Ishikawa (cell line): ENCODE measurements at regions not wholly inside any gene's neighbourhood (a gene's known extent, or its start where the extent isn't known, plus 50 kb on each side); places are given as distances from the start of the nearest gene placed in this dataset.

Experiments used
- CEBPB ChIP-seq: IDR thresholded peaks from 2 replicates; pipeline ENCODE4 v1.6.1; 2012
- CREB1 ChIP-seq: IDR thresholded peaks from 2 replicates; pipeline ENCODE4 v1.6.1; 2012; ENCODE audit warnings: low read depth
- EGR1 ChIP-seq: IDR thresholded peaks from 2 replicates; pipeline ENCODE4 v1.6.1; 2012
- EP300 ChIP-seq: IDR thresholded peaks from 2 replicates; pipeline ENCODE4 v1.6.1; 2012; ENCODE audit warnings: borderline replicate concordance
- FOXM1 ChIP-seq: IDR thresholded peaks from 2 replicates; pipeline ENCODE4 v1.6.1; 2012; ENCODE audit warnings: low read depth, borderline replicate concordance
- MAX ChIP-seq: IDR thresholded peaks from 2 replicates; pipeline ENCODE4 v1.6.1; 2012
- NFIC ChIP-seq: IDR thresholded peaks from 2 replicates; pipeline ENCODE4 v1.6.1; 2012
- RAD21 ChIP-seq: IDR thresholded peaks from 2 replicates; pipeline ENCODE4 v1.6.1; 2012; ENCODE audit warnings: low read depth
- REST ChIP-seq: IDR thresholded peaks from 2 replicates; pipeline ENCODE4 v1.6.1; 2012; ENCODE audit warnings: low read depth, mild to moderate bottlenecking
- TAF1 ChIP-seq: IDR thresholded peaks from 2 replicates; pipeline ENCODE4 v1.6.1; 2012; ENCODE audit warnings: low read depth, mild to moderate bottlenecking
- TCF12 ChIP-seq: IDR thresholded peaks from 2 replicates; pipeline ENCODE4 v1.6.1; 2012; ENCODE audit warnings: low read depth
- TEAD4 ChIP-seq: IDR thresholded peaks from 2 replicates; pipeline ENCODE4 v1.6.1; 2012
- USF1 ChIP-seq: IDR thresholded peaks from 2 replicates; pipeline ENCODE4 v1.6.1; 2012
- YY1 ChIP-seq: IDR thresholded peaks from 2 replicates; pipeline ENCODE4 v1.6.1; 2012; ENCODE audit warnings: low read depth
- ZBTB7A ChIP-seq: IDR thresholded peaks from 2 replicates; pipeline ENCODE4 v1.6.1; 2012; ENCODE audit warnings: low read depth

DNA sequence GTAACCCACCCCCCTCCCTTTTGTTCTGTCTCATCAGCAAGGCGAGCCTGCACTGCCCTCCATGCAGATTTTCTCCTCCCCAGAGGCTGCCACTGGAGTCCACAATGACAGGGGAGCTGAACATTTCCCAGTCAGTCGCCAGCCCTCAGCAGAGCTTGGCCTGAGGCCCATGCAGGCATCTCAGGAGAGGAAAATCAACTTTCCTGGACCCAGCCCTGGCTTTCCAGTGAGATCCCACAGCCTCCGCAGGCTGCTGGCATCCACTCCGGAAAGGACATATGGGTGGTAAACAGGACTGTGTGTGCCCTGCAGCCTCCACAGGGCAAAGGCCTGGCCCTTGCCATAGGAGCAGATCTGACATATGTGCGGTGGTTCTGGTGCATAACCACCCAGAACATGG is 253.8 kb downstream of the TNS1 start:
- TF ChIP-seq MAX (no peak), TEAD4 (no peak), REST (no peak)

DNA sequence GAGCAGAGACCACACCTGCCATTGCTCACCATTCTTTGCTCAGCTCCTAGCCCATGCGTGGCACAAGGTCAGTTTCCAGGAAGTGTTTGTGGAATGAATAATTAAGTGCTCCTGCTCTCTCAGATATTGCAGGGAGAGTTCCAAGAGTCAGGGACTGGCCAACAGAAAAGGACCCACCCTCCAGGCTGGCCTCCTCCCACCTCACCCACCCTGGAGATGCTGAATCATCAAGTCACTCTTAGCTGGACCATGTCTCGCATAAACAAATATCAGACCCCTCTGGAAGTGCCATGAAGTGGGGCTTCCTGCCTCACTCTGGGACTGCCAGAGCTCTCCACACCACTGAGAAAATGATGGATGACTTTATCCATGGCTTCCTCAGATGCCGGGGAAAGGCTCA is 256.0 kb downstream of the TNS1 start:
- TF ChIP-seq TEAD4: no peak
- no peak for TF ChIP-seq EP300
- TF ChIP-seq NFIC: no peak
- no peak for TF ChIP-seq ZBTB7A
- TF ChIP-seq EGR1: no peak
- no peak for TF ChIP-seq FOXM1
- TF ChIP-seq CEBPB: no peak
- TF ChIP-seq RAD21: no peak
- TF ChIP-seq TAF1: no peak
- no peak for TF ChIP-seq YY1

- no peak for TF ChIP-seq NFIC
These were observed 258.6 kb downstream of the TNS1 start for GRCh38 chr2:217743966-217744761.

- TF ChIP-seq TAF1: no peak
These were observed 259.4 kb downstream of the TNS1 start for GRCh38 chr2:217743407-217743806.

DNA sequence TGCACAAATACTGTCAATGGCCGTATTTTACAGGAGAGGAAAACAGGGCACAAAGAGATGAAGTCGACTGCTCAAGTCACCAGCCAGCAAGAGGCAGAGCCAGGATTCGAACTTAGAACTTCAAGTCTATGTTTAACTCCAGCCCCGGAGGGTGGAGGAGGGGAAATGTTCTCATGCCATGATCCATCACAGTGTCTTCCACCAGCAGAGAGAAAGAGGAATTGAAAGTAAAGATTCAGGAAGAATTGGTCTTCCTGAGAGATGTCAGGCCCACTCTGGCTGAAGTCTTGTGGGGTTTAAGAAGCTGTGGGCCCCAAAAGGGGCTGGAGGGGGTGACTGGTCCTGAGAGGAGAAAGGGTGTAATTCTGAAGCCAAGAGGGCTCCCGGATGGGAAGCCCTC is 260.0 kb downstream of the TNS1 start:
- TF ChIP-seq EGR1 (no peak), REST (no peak), EP300 (no peak), TCF12 (no peak), CEBPB (no peak), USF1 (no peak), NFIC (no peak), YY1 (no peak), TEAD4 (no peak), CREB1 (no peak), RAD21 (no peak), TAF1 (no peak), FOXM1 (no peak), MAX (no peak), ZBTB7A (no peak)

GRCh38 chr2:217742276-217742675 is 260.5 kb downstream of the TNS1 start:
- TF ChIP-seq EGR1: no peak
- TF ChIP-seq CEBPB: no peak
- TF ChIP-seq ZBTB7A: no peak
- no peak for TF ChIP-seq CREB1
- no peak for TF ChIP-seq TCF12

GRCh38 chr2:217741381-217741955 is 261.3 kb downstream of the TNS1 start:
- TF ChIP-seq FOXM1 (no peak), ZBTB7A (no peak), NFIC (no peak), USF1 (no peak), TCF12 (no peak), REST (no peak), TEAD4 (no peak), CREB1 (no peak), TAF1 (no peak)
